Fibroblast of lung (primary cell): ENCODE measurements at regions not wholly inside any gene's neighbourhood (a gene's known extent, or its start where the extent isn't known, plus 50 kb on each side); places are given as distances from the start of the nearest gene placed in this dataset.
A peak's percentile ranks its signal among the peaks of the same experiment; 100 is the strongest.

Experiments used
- DNase-seq, 2 donors: peaks; one replicate each; pipeline versions ENCODE4 v3.0.0 to v3.0.0-alpha.2; 2010; ENCODE audit warnings: low read depth in 2 of 2
- H2AFZ ChIP-seq: 2 replicates; pipeline ENCODE4 v1.5.1; 2012; ENCODE audit warnings: low read length, control low read depth, inconsistent platforms
- H3K27ac ChIP-seq: 2 replicates; pipeline ENCODE4 v1.5.1; 2011; ENCODE audit warnings: low read length, control low read depth; ENCODE audit not compliant: insufficient read depth
- H3K27me3 ChIP-seq: 2 replicates; pipeline ENCODE4 v1.5.1; 2011; ENCODE audit warnings: mild to moderate bottlenecking, low read length; ENCODE audit not compliant: control insufficient read depth, insufficient read depth
- H3K36me3 ChIP-seq: 2 replicates; pipeline ENCODE4 v1.5.1; 2011; ENCODE audit warnings: low read length; ENCODE audit not compliant: control insufficient read depth, insufficient read depth
- H3K4me1 ChIP-seq: 2 replicates; pipeline ENCODE4 v1.5.1; 2011; ENCODE audit warnings: low read length; ENCODE audit not compliant: control insufficient read depth, insufficient read depth; ENCODE audit errors: extremely low read depth
- H3K4me2 ChIP-seq: 2 replicates; pipeline ENCODE4 v1.5.1; 2011; ENCODE audit warnings: low read length, control low read depth; ENCODE audit not compliant: insufficient read depth; ENCODE audit errors: extremely low read depth
- H3K4me3 ChIP-seq, 4 experiments: fragments of 200-600 bp in 1 of 4; sonication (generic) in 1 of 4; replicated peaks in 1 of 4; 2 replicates each; pipeline ENCODE4 v1.5.1; 2011 to 2016; ENCODE audit warnings: low read length in 4 of 4, low read depth in 3 of 4, mild to moderate bottlenecking in 3 of 4, control low read depth in 2 of 4, inconsistent platforms in 1 of 4, mixed read lengths in 1 of 4; ENCODE audit not compliant: insufficient read depth in 1 of 4; ENCODE audit errors: control extremely low read depth in 1 of 4
- H3K79me2 ChIP-seq: 2 replicates; pipeline ENCODE4 v1.5.1; 2012; ENCODE audit warnings: mild to moderate bottlenecking, low read length, inconsistent platforms; ENCODE audit not compliant: control insufficient read depth, insufficient read depth
- H3K9ac ChIP-seq: 2 replicates; pipeline ENCODE4 v1.5.1; 2011; ENCODE audit warnings: mild to moderate bottlenecking, low read length, control low read depth; ENCODE audit not compliant: insufficient read depth
- H3K9me3 ChIP-seq: 2 replicates; pipeline ENCODE4 v1.5.1; 2012; ENCODE audit warnings: low read depth, low read length; ENCODE audit not compliant: control insufficient read depth, insufficient read depth
- H4K20me1 ChIP-seq: 2 replicates; pipeline ENCODE4 v1.5.1; 2011; ENCODE audit warnings: low read length; ENCODE audit not compliant: control insufficient read depth, insufficient read depth; ENCODE audit errors: extremely low read depth
- CTCF ChIP-seq, 2 donors: IDR thresholded peaks in 1 of 2; conservative IDR thresholded peaks in 1 of 2; 1 replicate in 1 of 2; 2 replicates in 1 of 2; pipeline ENCODE4 v1.5.1; 2011 to 2012; ENCODE audit warnings: low read length in 2 of 2, control low read depth in 1 of 2, inconsistent platforms in 1 of 2, low read depth in 1 of 2, mild to moderate bottlenecking in 1 of 2
- EZH2 ChIP-seq: IDR thresholded peaks from 2 replicates; pipeline ENCODE4 v1.5.1; 2012; ENCODE audit warnings: low read length, control low read depth, mild to moderate bottlenecking; ENCODE audit errors: missing control alignments

GRCh38 chr3:18989237-18989795 is 159.0 kb upstream of the KCNH8 start:
- Histone ChIP-seq H4K20me1 (no peaks in the 10 kb centered on the region), H3K9ac (no peak overlapping the region), H3K79me2 (no peaks in the 10 kb centered on the region), H3K36me3 (no peaks in the 10 kb centered on the region), H3K4me1 (no peaks in the 10 kb centered on the region), H3K4me3 (no peak overlapping the region), H3K27me3 (no peaks in the 10 kb centered on the region), H3K4me2 (no peak overlapping the region), H3K9me3 (no peaks in the 10 kb centered on the region), H2AFZ (no peak overlapping the region), H3K27ac (no peak overlapping the region)
- TF ChIP-seq CTCF (conservative IDR thresholded peaks at IDR 0.05 in 1 of 2, IDR thresholded peaks at IDR 0.05 in 1 of 2; ENCODE audit: low read depth in 1 of 2, low read length in 2 of 2): no peak
- TF ChIP-seq EZH2: no peak
- no peak for DNase-seq

GRCh38 chr3:18988614-18989229 is 159.6 kb upstream of the KCNH8 start:
- DNase-seq: peak in 1 of 2 donors; percentile 1

More at GRCh38 chr3:18988614-18989229, 159.6 kb upstream of the KCNH8 start:
- Histone ChIP-seq H3K4me3 (no peak overlapping the region), H3K9ac (no peak overlapping the region), H3K4me2 (no peak overlapping the region), H3K27ac (no peak overlapping the region), H3K9me3 (no peaks in the 10 kb centered on the region), H3K27me3 (no peaks in the 10 kb centered on the region), H3K79me2 (no peaks in the 10 kb centered on the region), H2AFZ (no peak overlapping the region), H3K36me3 (no peaks in the 10 kb centered on the region), H4K20me1 (no peaks in the 10 kb centered on the region), H3K4me1 (no peaks in the 10 kb centered on the region)
- TF ChIP-seq EZH2 (no peak), CTCF (conservative IDR thresholded peaks at IDR 0.05 in 1 of 2, IDR thresholded peaks at IDR 0.05 in 1 of 2; ENCODE audit: low read depth in 1 of 2, low read length in 2 of 2) (no peak)
